ENCODE measurements at regions not wholly inside any gene's neighbourhood (a gene's known extent, or its start where the extent isn't known, plus 50 kb on each side); places are given as distances from the start of the nearest gene placed in this dataset.

DNA sequence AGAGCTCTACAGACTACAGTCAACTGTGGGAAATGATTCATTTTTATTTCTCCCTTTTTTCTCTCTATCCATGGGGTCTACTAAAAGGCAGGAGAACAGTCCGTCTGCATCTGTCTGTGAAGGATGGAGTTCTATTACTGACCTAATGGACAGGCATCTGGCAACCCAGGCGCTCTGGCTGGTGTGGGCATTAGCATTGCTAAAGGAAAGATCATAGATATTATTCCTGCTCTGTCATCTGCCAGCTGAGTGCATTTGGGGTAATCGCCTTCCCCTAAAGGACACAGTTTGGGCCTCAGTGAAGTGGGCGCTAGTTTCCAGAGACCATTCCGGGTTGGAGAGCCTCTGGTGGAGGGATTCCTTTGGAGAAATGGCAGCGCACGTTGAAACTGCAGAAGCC is 201.3 kb upstream of the TCERG1L start:
- DNase-seq (no peak), ATAC-seq (no peak)
- intact Hi-C loops (cut with DNase I, micrococcal nuclease), result no loop called here

DNA sequence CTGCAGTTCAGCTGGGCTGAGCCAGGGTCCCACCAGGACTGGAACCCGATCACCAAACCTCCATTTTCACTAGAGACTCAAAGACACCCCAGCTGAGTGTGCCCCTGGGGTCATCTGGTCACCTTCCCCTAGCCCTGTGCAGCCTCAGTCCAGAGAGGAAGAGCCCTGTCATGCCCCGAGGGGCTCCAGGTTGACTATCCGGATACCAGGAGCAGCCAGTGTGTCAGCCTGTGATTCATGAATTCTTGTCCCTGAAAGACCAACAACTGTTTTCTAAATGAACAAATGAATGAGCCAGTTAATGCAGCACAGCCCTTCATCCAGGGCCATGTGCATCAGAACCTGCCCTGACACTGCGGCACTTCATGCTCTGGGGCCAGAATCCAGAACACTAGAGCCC is 201.9 kb upstream of the TCERG1L start:
- ATAC-seq, result no peak
- intact Hi-C loops (cut with DNase I, micrococcal nuclease), result no loop called here
- no peak for DNase-seq

DNA sequence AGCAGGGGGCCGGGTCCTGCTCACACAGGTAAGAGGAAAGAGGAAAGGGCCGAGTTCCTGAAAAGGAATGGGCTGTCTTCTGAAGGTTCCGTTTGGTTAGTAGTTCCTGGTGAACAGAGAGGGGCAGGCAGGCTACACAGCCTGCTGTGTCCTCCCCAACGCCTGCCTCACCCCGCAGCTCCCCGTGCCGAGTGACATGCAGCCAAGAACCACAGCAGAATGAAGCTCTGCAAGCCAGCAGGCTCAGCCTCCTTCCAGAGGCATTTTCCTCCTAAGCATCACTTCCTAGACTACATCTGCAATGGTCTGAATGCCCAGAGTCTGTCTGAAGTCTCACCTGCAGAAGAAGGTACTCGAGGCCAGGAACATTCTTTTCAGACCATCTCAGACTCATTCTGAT is 202.4 kb upstream of the TCERG1L start:
- DNase-seq, result no peak
- ATAC-seq, result no peak
- intact Hi-C loops (cut with DNase I, micrococcal nuclease), result no loop called here

DNA sequence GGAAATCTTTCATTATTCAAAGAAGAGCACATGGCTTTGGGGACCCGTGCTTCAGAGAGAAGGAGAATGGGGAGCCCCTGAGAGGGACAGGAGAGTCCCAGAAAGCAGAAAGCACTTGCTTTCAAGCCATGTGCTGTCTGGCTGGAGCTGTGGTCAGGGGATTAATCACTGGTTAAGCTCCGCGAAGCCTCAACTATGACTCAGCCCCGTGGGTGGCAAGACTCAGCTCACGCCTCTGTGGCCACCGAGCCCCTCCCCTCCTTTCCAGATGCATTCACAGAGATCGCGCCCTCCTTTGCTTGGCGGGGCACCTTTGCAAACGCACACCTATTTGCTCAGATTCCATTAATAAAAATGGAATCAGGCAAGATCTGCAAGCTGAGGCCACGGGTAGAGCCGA is 202.9 kb upstream of the TCERG1L start:
- intact Hi-C loops (cut with DNase I, micrococcal nuclease), result no loop called here
- DNase-seq (no peak), ATAC-seq (no peak)

DNA sequence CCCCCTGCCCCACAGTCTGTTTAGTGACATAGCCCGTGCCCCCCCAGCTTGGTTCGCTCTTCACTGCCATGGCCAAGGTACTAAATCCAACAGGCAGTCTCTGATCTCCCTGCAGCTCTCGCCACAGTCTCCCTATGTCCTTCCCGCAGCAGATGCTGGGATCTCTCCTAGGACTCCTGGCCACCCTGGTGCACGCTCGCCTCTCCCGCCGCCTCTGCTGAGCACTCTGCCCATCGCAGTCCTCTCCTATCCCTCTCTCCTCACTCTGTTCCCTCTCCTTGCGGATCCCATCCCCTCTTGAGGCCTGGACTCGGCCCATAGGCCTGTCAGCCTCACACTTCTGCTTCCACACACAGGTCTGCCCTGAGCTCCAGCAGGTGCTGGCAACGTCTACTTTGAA is 204.8 kb upstream of the TCERG1L start:
- no peak for DNase-seq
- intact Hi-C loops (cut with DNase I, micrococcal nuclease), result no loop called here
- ATAC-seq, result no peak

DNA sequence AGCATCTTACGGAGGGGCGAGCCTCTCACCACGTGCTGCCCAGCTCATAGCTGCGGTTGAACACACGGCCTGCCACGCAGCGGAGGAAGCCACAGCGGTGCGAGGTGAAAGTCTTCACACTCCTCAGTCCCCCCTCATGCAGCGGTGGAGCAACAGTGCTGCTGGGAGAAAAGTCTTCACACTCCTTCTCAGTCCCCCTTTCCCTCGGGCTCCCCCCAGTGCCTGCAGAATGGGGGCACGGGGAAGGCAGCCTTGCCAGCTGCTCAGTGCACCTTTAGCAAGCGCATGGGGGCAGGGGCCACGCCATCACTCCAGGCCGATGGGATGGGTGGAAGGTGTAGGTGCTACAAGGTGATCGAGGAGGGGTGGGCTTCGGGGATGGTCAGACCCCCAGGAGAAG is 206.3 kb upstream of the TCERG1L start:
- intact Hi-C loops (cut with DNase I, micrococcal nuclease), result no loop called here
- ATAC-seq (no peak), DNase-seq (no peak)

DNA sequence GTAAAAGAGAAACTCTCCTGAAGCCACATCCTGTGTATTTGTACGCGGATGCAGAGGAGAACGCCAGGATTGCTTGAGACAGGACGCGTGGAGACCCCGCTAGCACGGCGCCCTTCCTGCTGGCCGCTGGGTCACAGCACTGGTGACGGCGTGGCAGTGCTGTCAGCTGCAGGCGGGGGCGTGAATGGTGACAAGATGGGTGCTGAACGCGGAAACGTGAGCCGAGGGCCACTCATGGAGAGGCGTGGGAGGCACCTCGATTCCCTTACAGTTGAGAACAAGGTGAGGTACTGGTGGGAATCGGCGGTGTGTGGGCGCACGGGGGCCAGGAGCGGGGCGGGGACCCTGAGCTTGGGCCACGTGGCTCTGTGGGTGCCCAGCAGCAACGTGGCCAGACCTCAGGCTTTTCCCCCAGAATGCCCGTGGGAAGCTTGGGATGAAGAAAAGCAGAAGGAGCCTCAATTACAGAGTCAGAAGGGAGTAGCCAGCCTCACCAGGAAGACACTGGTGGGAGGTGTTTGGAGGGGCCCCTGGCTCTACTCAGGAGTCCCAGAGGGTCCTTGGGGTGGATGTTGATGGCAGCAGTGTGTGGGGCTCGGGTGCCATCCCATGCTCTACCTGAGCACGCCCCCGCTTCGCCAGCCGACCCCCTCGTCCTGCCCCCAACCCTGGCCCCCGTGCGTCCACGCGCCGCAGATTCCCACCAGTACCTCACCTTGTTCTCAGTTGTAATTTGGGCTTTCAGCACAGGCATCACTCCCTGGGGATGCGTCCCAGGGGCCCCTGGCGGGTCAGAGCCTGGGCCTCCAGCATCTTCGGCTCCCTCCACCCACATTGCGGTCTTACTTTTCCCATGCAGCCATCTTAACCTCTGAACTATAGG is 208.4 kb upstream of the TCERG1L start:
- DNase-seq, result no peak
- ATAC-seq, result no peak
- intact Hi-C loops (cut with DNase I, micrococcal nuclease), result no loop called here

DNA sequence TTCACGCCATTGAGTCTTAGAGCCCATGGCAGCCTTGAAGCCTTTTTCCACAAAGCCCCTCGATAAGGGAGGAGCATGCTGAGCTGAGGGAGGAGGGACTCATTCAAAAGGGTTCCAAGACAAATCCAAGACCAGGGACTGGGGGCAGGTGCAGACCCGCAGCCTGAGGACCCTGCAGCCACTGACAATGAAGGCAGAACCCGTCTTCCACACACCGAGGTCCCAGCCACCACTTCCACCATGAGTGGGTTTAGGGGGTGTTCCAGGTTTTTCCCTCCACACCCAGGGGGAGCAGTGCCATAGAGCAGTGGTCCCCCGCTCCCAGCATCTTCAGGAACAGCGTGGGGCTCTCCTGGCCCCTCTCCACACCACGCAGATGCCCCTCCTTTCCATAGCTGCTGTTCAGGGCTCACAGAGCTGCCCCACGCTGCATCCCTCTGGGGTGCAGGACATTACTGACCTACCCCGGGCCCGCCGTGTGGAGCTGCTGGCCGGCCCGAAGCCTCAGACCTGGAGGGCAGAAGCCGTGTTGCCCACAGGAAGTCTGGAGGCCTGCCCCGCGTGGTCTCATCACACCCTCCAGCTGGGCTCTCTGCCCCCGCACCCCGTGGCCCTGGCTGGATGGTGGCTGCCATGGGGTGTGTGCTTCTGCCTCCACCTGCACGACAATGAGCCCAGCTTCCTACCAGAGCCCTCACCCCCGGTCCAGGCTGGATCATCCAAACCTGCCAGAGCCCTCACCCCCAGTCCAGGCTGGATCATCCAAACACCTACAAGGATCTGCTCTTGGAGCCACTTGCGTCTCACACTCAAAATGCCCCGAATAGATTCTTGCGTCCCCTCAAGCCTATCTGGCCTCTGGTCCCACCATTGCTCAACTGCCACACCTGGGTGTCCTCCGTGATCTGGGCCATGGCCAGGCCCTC is 220.0 kb upstream of the TCERG1L start:
- intact Hi-C loops (cut with DNase I, micrococcal nuclease), result no loop called here
- ATAC-seq (no peak), DNase-seq (no peak)

DNA sequence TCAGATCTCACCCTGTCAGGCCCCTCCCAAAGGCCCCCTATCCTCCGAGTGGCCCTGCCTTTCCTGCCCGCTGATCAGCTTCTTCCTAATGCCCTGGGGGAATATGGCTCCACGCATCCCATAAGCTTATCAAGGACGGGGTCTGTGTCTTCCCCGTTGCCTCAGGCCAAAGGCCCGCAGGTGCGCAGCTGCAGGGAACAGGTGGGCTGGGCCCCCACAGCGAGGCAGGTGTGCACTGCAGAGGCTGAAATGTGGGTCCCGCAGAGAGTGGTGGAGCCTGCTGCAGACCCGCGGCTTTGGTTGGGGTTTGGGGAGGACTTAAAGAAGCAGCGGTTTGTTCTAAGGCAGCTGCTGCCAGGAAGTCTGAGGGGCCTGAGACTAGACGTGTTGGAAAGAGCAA is 220.8 kb upstream of the TCERG1L start:
- no peak for ATAC-seq
- DNase-seq, result no peak

DNA sequence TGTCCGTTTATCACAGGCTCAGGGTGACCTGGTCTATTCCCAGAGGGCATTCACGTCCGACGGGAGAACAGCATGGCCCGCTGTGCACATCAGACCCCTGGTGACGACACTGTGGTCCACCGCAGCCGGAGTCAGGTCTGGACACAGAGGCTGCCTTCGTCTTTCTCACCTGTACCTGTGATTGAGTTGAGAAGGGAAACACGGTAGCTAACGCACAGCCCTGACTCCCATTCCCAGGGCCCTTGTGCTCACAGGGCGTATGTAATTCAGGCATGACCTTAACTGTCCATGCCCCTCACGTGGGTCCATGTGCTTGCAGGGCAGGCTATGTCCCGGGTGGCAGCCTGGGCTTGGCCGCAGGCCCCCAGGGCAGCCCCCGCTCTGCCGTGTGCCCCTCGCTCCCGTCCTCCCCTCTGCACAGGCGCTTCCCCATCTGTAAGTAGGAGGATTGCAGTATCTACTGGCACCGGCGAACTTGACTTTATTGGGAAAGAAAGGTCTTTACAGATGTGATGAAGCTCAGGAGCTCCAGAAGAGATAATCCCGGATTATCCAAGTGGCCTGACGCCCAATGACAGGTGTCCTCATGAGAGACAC is 221.3 kb upstream of the TCERG1L start:
- intact Hi-C loops (cut with DNase I, micrococcal nuclease), result no loop called here
- ATAC-seq (no peak), DNase-seq (no peak)

More for the DNA sequence above, 220.8 kb upstream of the TCERG1L start:
- intact Hi-C loops (cut with DNase I, micrococcal nuclease), result no loop called here

DNA sequence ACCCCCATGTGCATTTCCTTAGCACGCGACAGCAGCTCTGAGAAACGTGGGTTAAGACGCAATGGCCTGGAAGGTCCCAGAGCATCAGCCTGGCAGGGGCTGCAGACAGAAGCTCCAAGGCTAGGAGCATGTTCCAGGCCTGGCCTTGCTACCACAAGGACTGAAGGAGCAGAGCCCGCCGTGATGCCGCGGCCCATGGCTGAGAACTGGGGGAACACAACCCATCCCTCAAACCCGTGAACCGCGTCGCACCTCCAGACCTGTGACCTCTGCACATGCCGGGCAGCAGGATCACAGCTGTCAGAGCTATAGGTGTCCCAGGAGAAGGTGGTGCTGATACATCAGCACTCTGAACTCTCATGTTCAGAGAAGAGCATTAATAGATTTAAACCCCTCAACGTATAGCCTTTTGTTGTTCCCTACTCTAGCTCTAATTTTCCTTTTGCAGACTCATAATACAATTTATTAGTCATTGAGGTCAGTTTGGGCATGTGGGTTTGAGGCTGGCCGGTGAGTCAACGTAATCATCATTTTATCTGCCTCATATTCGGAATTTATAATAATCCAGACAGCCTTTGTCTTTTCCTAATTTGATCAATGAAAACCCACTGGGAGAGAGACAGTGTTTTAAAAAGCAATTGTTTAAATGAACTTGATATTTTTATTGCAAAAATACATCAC is 222.5 kb upstream of the TCERG1L start:
- ATAC-seq (no peak), DNase-seq (no peak)
- intact Hi-C loops (cut with DNase I, micrococcal nuclease), result no loop called here

DNA sequence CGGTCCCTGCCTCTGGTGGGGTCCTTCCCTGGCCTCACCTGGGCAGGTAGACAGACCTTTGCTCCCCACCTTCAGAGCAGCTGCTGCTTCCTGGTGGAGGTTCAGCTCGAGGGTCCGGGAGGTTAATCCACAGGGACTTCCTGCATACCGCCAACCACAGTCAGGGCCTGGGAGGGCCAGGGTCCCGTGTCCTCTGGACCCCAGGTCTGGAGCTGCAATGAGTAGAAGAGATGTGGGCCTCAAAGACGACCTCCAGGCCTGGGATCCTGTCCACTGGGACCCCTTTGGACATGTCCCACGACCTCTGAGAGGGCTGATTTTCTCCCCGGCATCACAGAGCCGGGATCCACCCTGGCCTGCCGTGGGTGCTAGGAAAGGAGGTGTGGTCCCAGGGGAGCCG is 223.3 kb upstream of the TCERG1L start:
- intact Hi-C loops (cut with DNase I, micrococcal nuclease), result no loop called here
- DNase-seq (no peak), ATAC-seq (no peak)

DNA sequence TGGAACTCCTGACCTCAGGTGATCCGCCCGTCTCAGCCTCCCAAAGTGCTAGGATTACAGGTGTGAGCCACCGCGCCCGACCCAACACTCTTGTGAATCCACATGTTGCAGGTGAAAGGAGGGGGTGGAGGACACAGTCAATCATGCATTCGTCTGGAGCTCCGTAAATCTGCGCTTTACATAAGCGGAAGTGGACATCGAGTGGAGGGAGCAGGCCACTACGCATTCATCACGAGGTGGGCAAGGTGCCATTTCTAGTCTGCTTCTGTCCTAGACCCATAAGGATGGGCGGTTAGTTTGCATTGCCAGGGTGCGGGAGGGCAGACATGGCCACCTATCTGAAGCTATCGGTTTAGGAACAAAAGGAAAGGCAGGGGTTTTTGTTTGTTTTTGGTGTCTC is 225.2 kb upstream of the TCERG1L start:
- DNase-seq (no peak), ATAC-seq (no peak)
- intact Hi-C loops (cut with DNase I, micrococcal nuclease), result no loop called here

DNA sequence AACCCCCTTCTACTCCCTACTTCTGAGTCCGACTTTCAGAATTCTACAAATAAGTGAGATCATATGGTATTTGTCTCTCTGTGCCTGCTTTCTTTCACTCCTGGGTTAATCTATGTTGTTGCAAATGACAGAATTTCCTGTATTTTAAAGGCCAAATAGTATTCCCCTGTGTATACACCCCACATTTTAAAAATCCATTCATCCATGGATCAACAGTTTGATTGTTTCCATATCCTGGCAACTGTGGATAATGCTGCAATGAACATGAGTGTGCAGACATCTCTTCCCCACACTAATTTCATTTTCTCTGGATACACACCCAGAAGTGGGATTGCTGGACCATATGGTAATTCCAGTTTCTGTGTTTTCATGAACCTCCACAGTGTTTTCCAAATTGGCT is 225.8 kb upstream of the TCERG1L start:
- intact Hi-C loops (cut with DNase I, micrococcal nuclease), result no loop called here
- ATAC-seq, result no peak

DNA sequence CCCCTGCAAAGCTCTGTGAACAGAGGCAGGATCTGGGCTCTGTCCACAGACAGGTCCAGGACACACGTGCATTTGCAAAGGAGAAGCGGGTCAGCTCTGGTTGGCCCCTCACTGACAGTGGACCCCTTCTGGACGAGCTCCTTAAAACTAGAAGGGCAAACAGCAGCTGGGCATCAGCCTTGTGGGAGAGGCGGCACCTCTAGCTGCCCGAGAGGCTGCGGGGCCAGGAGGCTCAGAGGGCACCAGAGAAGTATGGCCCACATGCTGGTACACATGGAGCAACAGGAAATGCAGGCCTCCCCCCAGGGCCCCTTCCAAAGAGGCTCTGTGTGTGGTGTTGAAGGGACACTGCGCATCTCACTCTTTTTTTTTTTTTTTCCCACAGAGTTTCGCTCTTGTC is 233.0 kb upstream of the TCERG1L start:
- ATAC-seq (no peak), DNase-seq (no peak)
- intact Hi-C loops (cut with DNase I, micrococcal nuclease), result no loop called here

More for the DNA sequence above, 225.8 kb upstream of the TCERG1L start:
- no peak for DNase-seq

DNA sequence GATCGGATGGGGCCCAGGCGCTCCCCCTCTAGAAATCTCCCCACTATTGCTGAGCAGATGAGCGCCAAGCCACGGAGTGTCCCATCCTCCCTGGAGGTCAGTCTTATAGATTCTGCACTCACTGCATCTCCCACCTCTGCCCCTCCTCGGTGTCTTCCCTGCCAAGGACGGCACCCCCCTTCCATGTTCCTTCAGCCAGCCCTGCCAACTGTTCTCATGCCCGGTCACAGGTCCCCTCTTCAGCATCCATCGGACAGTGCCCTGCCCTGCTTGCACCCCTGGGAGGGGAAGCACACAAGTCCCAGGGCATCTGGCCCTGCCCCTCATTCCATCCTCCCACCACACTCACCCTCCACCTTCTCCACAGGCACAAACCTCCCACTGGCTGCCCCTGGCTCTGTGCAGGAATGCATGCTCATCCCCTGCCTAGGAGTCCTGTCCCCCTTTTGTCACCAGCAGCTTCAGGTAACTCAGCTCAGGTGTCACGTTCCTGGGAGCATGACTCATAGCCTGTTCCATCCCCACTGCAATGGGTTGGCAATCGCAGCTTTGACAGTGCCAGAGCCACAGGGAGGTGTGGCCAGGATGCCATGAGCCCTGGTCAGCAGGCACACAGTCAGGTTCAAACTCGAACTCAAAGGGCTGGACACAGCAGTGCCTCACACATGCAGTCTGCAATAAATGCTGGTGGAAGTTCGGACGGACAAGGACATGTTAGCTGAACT is 234.7 kb upstream of the TCERG1L start:
- DNase-seq (no peak), ATAC-seq (no peak)
- intact Hi-C loops (cut with DNase I, micrococcal nuclease), result no loop called here

DNA sequence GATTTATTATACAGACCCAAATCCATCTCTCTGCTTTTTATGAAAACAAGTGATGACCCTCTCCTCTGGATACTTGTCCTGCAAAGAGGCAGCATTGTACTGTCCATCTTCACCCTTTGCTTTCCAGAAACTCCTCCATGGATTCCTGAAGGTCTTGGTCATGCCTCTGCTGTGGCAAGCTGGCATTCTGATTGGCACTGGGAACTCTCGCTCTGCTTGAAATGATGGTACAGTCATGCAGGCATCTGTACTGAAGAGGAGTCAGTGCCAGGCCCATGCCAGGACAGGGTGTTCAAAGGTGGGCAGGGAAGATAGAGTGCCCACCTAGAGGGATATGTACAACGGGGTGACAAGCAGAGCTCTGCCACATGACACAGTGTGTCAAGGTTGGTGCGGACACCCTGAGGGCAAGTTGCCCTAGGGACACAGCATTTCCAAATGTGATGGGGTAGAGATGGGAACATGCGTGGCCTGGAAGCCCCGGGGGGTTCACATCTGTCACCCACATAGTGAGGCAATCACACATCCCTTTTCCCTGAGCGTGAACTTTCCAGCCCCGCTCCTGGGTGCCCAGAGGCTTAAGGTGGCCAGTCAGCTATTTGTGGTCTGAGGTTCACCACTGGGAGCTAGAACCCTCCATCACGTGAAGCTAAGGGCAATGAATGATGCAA is 235.7 kb upstream of the TCERG1L start:
- intact Hi-C loops (cut with DNase I, micrococcal nuclease), result no loop called here
- ATAC-seq (no peak), DNase-seq (no peak)

DNA sequence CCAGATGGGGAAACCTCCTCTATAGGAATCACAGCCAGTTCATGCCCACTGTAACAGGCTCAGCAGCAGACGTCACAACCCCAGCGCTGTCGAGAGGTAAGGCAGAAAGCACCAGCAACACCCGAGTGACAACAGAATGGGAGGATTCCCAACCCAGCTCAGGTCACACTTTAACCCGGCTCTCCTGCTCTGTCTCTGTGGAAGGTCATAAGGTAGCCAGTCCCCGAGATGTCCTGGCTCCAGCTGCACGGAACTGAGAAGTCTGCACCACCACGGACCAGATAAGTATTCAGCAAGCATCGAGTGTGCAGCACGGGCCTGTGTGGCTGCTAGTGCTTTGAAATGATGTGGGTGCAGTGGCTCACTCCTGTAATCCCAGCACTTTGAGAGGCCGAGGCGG is 236.7 kb upstream of the TCERG1L start:
- no peak for DNase-seq

More for the DNA sequence above, 236.7 kb upstream of the TCERG1L start:
- intact Hi-C loops (cut with DNase I, micrococcal nuclease), result no loop called here
- no peak for ATAC-seq
